Endothelial cell of umbilical vein (primary cell): ENCODE measurements at regions not wholly inside any gene's neighbourhood (a gene's known extent, or its start where the extent isn't known, plus 50 kb on each side); places are given as distances from the start of the nearest gene placed in this dataset.
"Not testable (repeated sequence)": the region's sequence is repeated elsewhere in the genome, so short reads cannot be mapped to it uniquely, and the experiment has no call there.

Experiments used
- BruUV-seq: library from RNA; stranded (reverse); fragments of 400-500 nt; replicated peaks from 2 replicates; lab custom pipeline; 2021; lab: Mats Ljungman, UMichigan
- CTCF ChIA-PET: fragments of 300-600, 350-600 bp; sonication (Branson Sonifier 250); formaldehyde crosslinking; loops from one replicate; lab custom pipeline; 2021; ENCODE audit warnings: antibody characterized with exemption, inconsistent platforms; lab: Charles Lee
- POLR2A ChIA-PET: fragments of 300-600, 350-600 bp; sonication (Branson Sonifier 250); formaldehyde crosslinking; loops from one replicate; lab custom pipeline; 2021; ENCODE audit warnings: antibody characterized with exemption, inconsistent platforms; lab: Charles Lee
- DNase-seq: peaks from one replicate; pipeline ENCODE4 v3.0.0-alpha.2; 2011; ENCODE audit warnings: low read depth, low spot score
- FAIRE-seq: peaks from 2 replicates; lab custom pipeline; 2011; peaks lifted over from hg19 to GRCh38; lab: Jason Lieb, UNC
- H2AFZ ChIP-seq: 2 replicates; pipeline ENCODE4 v1.6.0; 2012; ENCODE audit warnings: low read depth, low read length, control low read depth, inconsistent platforms
- H3K27ac ChIP-seq: 2 replicates; pipeline ENCODE4 v1.5.1; 2011; ENCODE audit warnings: low read depth, mild to moderate bottlenecking, control low read depth, low read length, moderate library complexity; ENCODE audit not compliant: insufficient read depth
- H3K27me3 ChIP-seq, 2 experiments: 2 replicates each; pipeline versions ENCODE4 v1.6.0 to v1.6.1; 2011; ENCODE audit warnings: low read length in 2 of 2, mixed read lengths in 1 of 2; ENCODE audit not compliant: control insufficient read depth in 2 of 2, insufficient read depth in 2 of 2
- H3K36me3 ChIP-seq, 2 experiments: 2 replicates in 1 of 2; 3 replicates in 1 of 2; pipeline ENCODE4 v1.5.1; 2011; ENCODE audit warnings: low read length in 2 of 2, mild to moderate bottlenecking in 1 of 2, moderate library complexity in 1 of 2; ENCODE audit not compliant: control insufficient read depth in 2 of 2, insufficient read depth in 2 of 2; ENCODE audit errors: extremely low read depth in 1 of 2
- H3K4me1 ChIP-seq: 3 replicates; pipeline ENCODE4 v1.5.1; 2011; ENCODE audit warnings: mild to moderate bottlenecking, low read length; ENCODE audit not compliant: control insufficient read depth, insufficient read depth; ENCODE audit errors: extremely low read depth
- H3K4me2 ChIP-seq: 2 replicates; pipeline ENCODE4 v1.6.1; 2011; ENCODE audit warnings: low read length, control low read depth, mixed read lengths; ENCODE audit not compliant: insufficient read depth
- H3K4me3 ChIP-seq, 3 experiments: fragments of 200-600 bp in 1 of 3; sonication (generic), shearing (Covaris generic) in 1 of 3; replicated peaks in 1 of 3; 2 replicates each; pipeline ENCODE4 v1.5.1; 2011 to 2016; ENCODE audit warnings: control low read depth in 3 of 3, low read length in 3 of 3, mild to moderate bottlenecking in 2 of 3, inconsistent platforms in 1 of 3, low read depth in 1 of 3, moderate library complexity in 1 of 3; ENCODE audit not compliant: insufficient read depth in 1 of 3
- H3K79me2 ChIP-seq: 2 replicates; pipeline ENCODE4 v1.6.0; 2012; ENCODE audit warnings: low read length, inconsistent platforms; ENCODE audit not compliant: control insufficient read depth, insufficient read depth
- H3K9ac ChIP-seq: replicated peaks from 2 replicates; pipeline ENCODE3; 2011; ENCODE audit warnings: low read length, control low read depth; ENCODE audit not compliant: insufficient read depth; ENCODE audit errors: extremely low read depth
- H3K9me1 ChIP-seq: replicated peaks from 3 replicates; pipeline ENCODE4 v1.6.0; 2011; ENCODE audit warnings: mild to moderate bottlenecking, low read length; ENCODE audit not compliant: control insufficient read depth, insufficient read depth; ENCODE audit errors: extremely low read depth
- H3K9me3 ChIP-seq: replicated peaks from 2 replicates; pipeline ENCODE4 v1.5.1; 2012; ENCODE audit warnings: low read length, inconsistent platforms; ENCODE audit not compliant: control insufficient read depth, insufficient read depth
- H4K20me1 ChIP-seq: replicated peaks from 2 replicates; pipeline ENCODE3; 2011; ENCODE audit warnings: mild to moderate bottlenecking, low read length; ENCODE audit not compliant: control insufficient read depth, insufficient read depth; ENCODE audit errors: extremely low read depth
- EZH2 ChIP-seq: IDR thresholded peaks from 2 replicates; pipeline ENCODE4 v1.6.1; 2012; ENCODE audit warnings: borderline replicate concordance, low read depth, mild to moderate bottlenecking, moderate library complexity, low read length, inconsistent platforms; ENCODE audit not compliant: severe bottlenecking
- FOS ChIP-seq: IDR thresholded peaks from 2 replicates; pipeline ENCODE4 v1.6.1; 2011; ENCODE audit warnings: mild to moderate bottlenecking, low read length, moderate library complexity, borderline replicate concordance; ENCODE audit not compliant: insufficient read depth
- GATA2 ChIP-seq: IDR thresholded peaks from 2 replicates; pipeline ENCODE4 v1.7.0; 2011; ENCODE audit warnings: low read depth, mild to moderate bottlenecking, moderate library complexity, mixed read lengths, low read length; ENCODE audit not compliant: insufficient read length, insufficient read depth
- JUN ChIP-seq: IDR thresholded peaks from 2 replicates; pipeline ENCODE4 v1.6.1; 2011; ENCODE audit warnings: borderline replicate concordance, low read depth; ENCODE audit not compliant: insufficient read length, insufficient read depth
- MYC ChIP-seq: IDR thresholded peaks from one replicate; pipeline ENCODE4 v1.6.1; 2011; ENCODE audit warnings: mild to moderate bottlenecking, low read depth, low read length
- POLR2A ChIP-seq: IDR thresholded peaks from 2 replicates; pipeline ENCODE4 v1.6.1; 2012; ENCODE audit warnings: low read depth, mild to moderate bottlenecking, control low read depth, low read length
- POLR2AphosphoS5 ChIP-seq: IDR thresholded peaks from 2 replicates; pipeline ENCODE4 v1.6.1; 2012; ENCODE audit warnings: low read depth, mild to moderate bottlenecking, control low read depth, low read length, moderate library complexity; ENCODE audit not compliant: insufficient read depth
- dilution Hi-C: fragments of 300-500 bp; cut with MboI; formaldehyde crosslinking; loops from one replicate; pipeline ENCODE4 v1.15.0; 2019; ENCODE audit warnings: low sequenced_read_pairs; ENCODE audit not compliant: extremely low pct_ligation_motif_present
- intact Hi-C: fragments of 100-400 bp; cut with micrococcal nuclease; formaldehyde crosslinking; loops from one replicate; pipeline ENCODE4 v1.10.0; 2022
- TF ChIP-seq, protein P1 (sequence below): IDR thresholded peaks from 2 replicates; pipeline ENCODE4 v1.6.1; 2011; ENCODE audit not compliant: insufficient read depth, insufficient read length
- TF ChIP-seq, protein P2 (sequence below), 2 donors: IDR thresholded peaks; 1 replicate in 1 of 2; 2 replicates in 1 of 2; pipeline ENCODE4 v1.5.1; 2011; ENCODE audit warnings: low read length in 2 of 2, mild to moderate bottlenecking in 2 of 2, moderate library complexity in 2 of 2, control low read depth in 1 of 2, inconsistent platforms in 1 of 2, low read depth in 1 of 2; ENCODE audit not compliant: insufficient read depth in 1 of 2; ENCODE audit errors: extremely low read depth in 1 of 2

DNA sequence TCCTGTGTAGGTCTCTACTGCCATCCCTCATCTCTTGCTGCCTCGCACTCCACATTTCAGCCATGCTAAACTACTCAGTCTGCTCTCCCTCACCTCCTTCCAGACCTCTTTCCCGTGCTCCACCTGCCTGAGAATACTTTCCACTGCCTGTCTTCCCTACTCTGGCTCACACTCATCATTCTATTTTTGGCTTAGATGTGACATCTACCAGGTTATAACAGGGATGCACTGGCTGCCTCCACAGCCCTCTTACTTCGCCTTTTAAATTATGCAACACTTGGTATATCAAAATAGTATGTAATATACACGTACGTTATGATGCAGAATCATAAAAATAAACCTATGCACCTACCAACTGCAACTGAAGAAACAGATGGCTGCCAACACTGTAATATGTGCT, 222.8 kb upstream of the DTNBP1 start:
- CTCF ChIA-PET = no interaction called here
- Histone ChIP-seq H3K9me1 (no peaks in the 10 kb centered on the region), H3K79me2 (no peaks in the 10 kb centered on the region), H3K9me3 (no peaks in the 10 kb centered on the region), H3K4me3 (no peak overlapping the region), H3K27me3 (no peaks in the 10 kb centered on the region), H4K20me1 (no peaks in the 10 kb centered on the region), H3K9ac (no peak overlapping the region), H2AFZ (no peak overlapping the region), H3K36me3 (no peaks in the 10 kb centered on the region), H3K4me1 (peaks cover 4% of the 10 kb centered on the region), H3K4me2 (no peak overlapping the region), H3K27ac (no peak overlapping the region)
- intact Hi-C loops = no loop called here
- POLR2A ChIA-PET = no interaction called here
- no peak for DNase-seq
- dilution Hi-C loops = no loop called here
- no peak for FAIRE-seq
- no TSS peak for BruUV-seq
- TF ChIP-seq EZH2 (no peak), GATA2 (no peak), JUN (no peak), FOS (no peak), MYC (no peak), POLR2A (no peak), POLR2AphosphoS5 (no peak)
- TF ChIP-seq, protein P1, sequence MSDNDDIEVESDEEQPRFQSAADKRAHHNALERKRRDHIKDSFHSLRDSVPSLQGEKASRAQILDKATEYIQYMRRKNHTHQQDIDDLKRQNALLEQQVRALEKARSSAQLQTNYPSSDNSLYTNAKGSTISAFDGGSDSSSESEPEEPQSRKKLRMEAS = no peak
- TF ChIP-seq, protein P2, sequence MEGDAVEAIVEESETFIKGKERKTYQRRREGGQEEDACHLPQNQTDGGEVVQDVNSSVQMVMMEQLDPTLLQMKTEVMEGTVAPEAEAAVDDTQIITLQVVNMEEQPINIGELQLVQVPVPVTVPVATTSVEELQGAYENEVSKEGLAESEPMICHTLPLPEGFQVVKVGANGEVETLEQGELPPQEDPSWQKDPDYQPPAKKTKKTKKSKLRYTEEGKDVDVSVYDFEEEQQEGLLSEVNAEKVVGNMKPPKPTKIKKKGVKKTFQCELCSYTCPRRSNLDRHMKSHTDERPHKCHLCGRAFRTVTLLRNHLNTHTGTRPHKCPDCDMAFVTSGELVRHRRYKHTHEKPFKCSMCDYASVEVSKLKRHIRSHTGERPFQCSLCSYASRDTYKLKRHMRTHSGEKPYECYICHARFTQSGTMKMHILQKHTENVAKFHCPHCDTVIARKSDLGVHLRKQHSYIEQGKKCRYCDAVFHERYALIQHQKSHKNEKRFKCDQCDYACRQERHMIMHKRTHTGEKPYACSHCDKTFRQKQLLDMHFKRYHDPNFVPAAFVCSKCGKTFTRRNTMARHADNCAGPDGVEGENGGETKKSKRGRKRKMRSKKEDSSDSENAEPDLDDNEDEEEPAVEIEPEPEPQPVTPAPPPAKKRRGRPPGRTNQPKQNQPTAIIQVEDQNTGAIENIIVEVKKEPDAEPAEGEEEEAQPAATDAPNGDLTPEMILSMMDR (IDR thresholded peaks at IDR 0.05; ENCODE audit: extremely low read depth in 1 of 2, insufficient read depth in 1 of 2, low read depth in 1 of 2, low read length in 2 of 2) = no peak

DNA sequence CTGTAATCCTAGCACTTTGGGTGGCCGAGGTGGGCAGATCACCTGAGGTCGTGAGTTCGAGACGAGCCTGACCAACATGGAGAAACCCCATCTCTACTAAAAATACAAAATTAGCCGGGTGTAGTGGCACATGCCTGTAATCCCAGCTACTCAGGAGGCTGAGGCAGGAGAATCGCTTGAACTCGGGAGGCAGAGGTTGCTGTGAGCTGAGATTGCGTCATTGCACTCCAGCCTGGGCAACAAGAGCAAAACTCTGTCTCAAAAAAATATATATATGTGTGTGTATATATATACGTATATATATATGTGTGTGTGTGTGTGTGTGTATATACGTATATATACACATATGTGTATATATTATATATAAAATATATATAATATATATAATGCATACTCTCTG, 220.8 kb upstream of the DTNBP1 start:
- H3K9me1 ChIP-seq, H3K36me3 ChIP-seq, POLR2A ChIA-PET, DNase-seq, FAIRE-seq, dilution Hi-C loops, H2AFZ ChIP-seq, H3K9ac ChIP-seq, H3K27ac ChIP-seq, H3K4me2 ChIP-seq, H3K9me3 ChIP-seq, CTCF ChIA-PET, BruUV-seq, H3K4me3 ChIP-seq, H4K20me1 ChIP-seq, H3K79me2 ChIP-seq, H3K27me3 ChIP-seq: not testable (repeated sequence)
- peaks cover 16% of the 10 kb centered on the region for H3K4me1 ChIP-seq
- intact Hi-C loops = loop anchor here (5.0 kb wide), 1 partner anchor 79 kb away; no protein-coding TSS in a partner anchor
